AG08395 (cell line): ENCODE measurements at regions not wholly inside any gene's neighbourhood (a gene's known extent, or its start where the extent isn't known, plus 50 kb on each side); places are given as distances from the start of the nearest gene placed in this dataset.
"Not testable (repeated sequence)": the region's sequence is repeated elsewhere in the genome, so short reads cannot be mapped to it uniquely, and the experiment has no call there.

Source experiments
- DNase-seq: peaks from one replicate; pipeline ENCODE4 v3.0.0; 2012; ENCODE audit warnings: mixed read lengths, low spot score

GRCh38 chr13:54268013-54268695, 1239.5 kb downstream of the OLFM4 start:
- not testable (repeated sequence) for DNase-seq

GRCh38 chr13:54287062-54287764, 1258.6 kb downstream of the OLFM4 start:
- no peak for DNase-seq

GRCh38 chr13:54301085-54301484, 1272.5 kb downstream of the OLFM4 start:
- no peak for DNase-seq

GRCh38 chr13:54305377-54305776, 1276.8 kb downstream of the OLFM4 start:
- DNase-seq, result no peak

GRCh38 chr13:54312885-54313284, 1284.3 kb downstream of the OLFM4 start:
- no peak for DNase-seq

- no peak for DNase-seq
These were observed 1289.1 kb downstream of the OLFM4 start for GRCh38 chr13:54317722-54318121.

- DNase-seq, result no peak
These were observed 1308.9 kb downstream of the OLFM4 start for GRCh38 chr13:54337540-54337939.

GRCh38 chr13:54347531-54347930, 1318.9 kb downstream of the OLFM4 start:
- DNase-seq, result no peak

- DNase-seq, result no peak
These were observed 1327.6 kb downstream of the OLFM4 start for GRCh38 chr13:54356209-54356608.

GRCh38 chr13:54356849-54357248, 1328.2 kb downstream of the OLFM4 start:
- no peak for DNase-seq

- no peak for DNase-seq
These were observed 1328.8 kb downstream of the OLFM4 start for GRCh38 chr13:54357284-54357933.

- DNase-seq, result no peak
These were observed 1332.8 kb downstream of the OLFM4 start for GRCh38 chr13:54361460-54361859.

- DNase-seq, result no peak
These were observed 1338.1 kb downstream of the OLFM4 start for GRCh38 chr13:54366728-54367127.

- DNase-seq, result no peak
These were observed 1339.1 kb downstream of the OLFM4 start for GRCh38 chr13:54367639-54368271.

GRCh38 chr13:54368387-54368786, 1339.8 kb downstream of the OLFM4 start:
- no peak for DNase-seq

GRCh38 chr13:54373211-54373610, 1344.6 kb downstream of the OLFM4 start:
- DNase-seq, result no peak

GRCh38 chr13:54379461-54379860, 1350.8 kb downstream of the OLFM4 start:
- DNase-seq, result no peak

GRCh38 chr13:54383604-54384003, 1355.0 kb downstream of the OLFM4 start:
- DNase-seq, result no peak

- DNase-seq, result no peak
These were observed 1359.0 kb downstream of the OLFM4 start for GRCh38 chr13:54387625-54388024.

GRCh38 chr13:54390841-54391240, 1362.2 kb downstream of the OLFM4 start:
- no peak for DNase-seq

- no peak for DNase-seq
These were observed 1365.6 kb downstream of the OLFM4 start for GRCh38 chr13:54394085-54394700.

GRCh38 chr13:54394908-54395307, 1366.3 kb downstream of the OLFM4 start:
- DNase-seq, result no peak
